A673 (cell line): ENCODE measurements at regions not wholly inside any gene's neighbourhood (a gene's known extent, or its start where the extent isn't known, plus 50 kb on each side); places are given as distances from the start of the nearest gene placed in this dataset.

Experiments
- BruUV-seq: library from RNA; stranded (reverse); fragments of 400-500 nt; replicated peaks from 2 replicates; lab custom pipeline; 2021; lab: Mats Ljungman, UMichigan
- CTCF ChIA-PET: fragments of 300-600 bp; sonication (Branson Sonifier 250); formaldehyde crosslinking; loops from one replicate; lab custom pipeline; 2022; ENCODE audit warnings: antibody characterized with exemption; lab: Charles Lee
- POLR2A ChIA-PET: fragments of 300-600 bp; sonication (Branson Sonifier 250); formaldehyde crosslinking; loops from one replicate; lab custom pipeline; 2022; ENCODE audit warnings: antibody characterized with exemption; ENCODE audit not compliant: low non-redundant PET; lab: Charles Lee
- DNase-seq: peaks from one replicate; pipeline ENCODE4 v3.0.0-alpha.2; 2015; ENCODE audit warnings: low spot score
- H3K27ac ChIP-seq: fragments of 200-600 bp; sonication (generic); 2 replicates; pipeline ENCODE4 v1.5.1; 2016; ENCODE audit warnings: mixed run types, low read depth, mild to moderate bottlenecking, mixed read lengths, antibody characterized with exemption, low read length; ENCODE audit not compliant: poor library complexity, severe bottlenecking
- H3K27me3 ChIP-seq: fragments of 200-600 bp; sonication (generic); replicated peaks from 2 replicates; pipeline ENCODE4 v1.6.1; 2017; ENCODE audit warnings: mixed run types, low read depth, mild to moderate bottlenecking, mixed read lengths, antibody characterized with exemption, low read length; ENCODE audit not compliant: insufficient read depth, poor library complexity
- H3K36me3 ChIP-seq: fragments of 200-600 bp; sonication (generic); 2 replicates; pipeline ENCODE4 v1.6.1; 2016; ENCODE audit warnings: mixed run types, mild to moderate bottlenecking, mixed read lengths, antibody characterized with exemption, low read length; ENCODE audit not compliant: insufficient read depth, poor library complexity, severe bottlenecking
- H3K4me1 ChIP-seq: fragments of 200-600 bp; sonication (generic); 2 replicates; pipeline ENCODE4 v1.6.1; 2017; ENCODE audit warnings: mixed run types, mild to moderate bottlenecking, mixed read lengths, antibody characterized with exemption, low read length; ENCODE audit not compliant: insufficient read depth, poor library complexity, severe bottlenecking
- H3K4me3 ChIP-seq: fragments of 200-600 bp; sonication (generic); 2 replicates; pipeline ENCODE4 v1.5.1; 2016; ENCODE audit warnings: low read depth, mixed run types, mild to moderate bottlenecking, mixed read lengths, low read length; ENCODE audit not compliant: poor library complexity, severe bottlenecking
- H3K9me3 ChIP-seq: fragments of 200-600 bp; sonication (generic); 2 replicates; pipeline ENCODE4 v1.6.1; 2016; ENCODE audit warnings: mixed run types, low read depth, mild to moderate bottlenecking, mixed read lengths, antibody characterized with exemption, low read length; ENCODE audit not compliant: poor library complexity, severe bottlenecking
- CTCF ChIP-seq: fragments of 300-800, 200-600 bp; sonication (generic); conservative IDR thresholded peaks from 2 replicates; pipeline ENCODE4 v1.5.1; 2017; ENCODE audit warnings: low read depth, mild to moderate bottlenecking, antibody characterized with exemption, low read length, moderate library complexity, mixed read lengths
- EZH2 ChIP-seq: fragments of 200-600 bp; sonication (generic); IDR thresholded peaks from 2 replicates; pipeline ENCODE4 v1.6.1; 2017; ENCODE audit warnings: borderline replicate concordance, low read depth, mild to moderate bottlenecking, mixed read lengths, antibody characterized with exemption, low read length; ENCODE audit not compliant: poor library complexity, severe bottlenecking
- intact Hi-C: fragments of 100-400 bp; cut with micrococcal nuclease; formaldehyde crosslinking; loops from one replicate; pipeline ENCODE4 v1.10.0; 2022; ENCODE audit not compliant: unreplicated experiment

DNA sequence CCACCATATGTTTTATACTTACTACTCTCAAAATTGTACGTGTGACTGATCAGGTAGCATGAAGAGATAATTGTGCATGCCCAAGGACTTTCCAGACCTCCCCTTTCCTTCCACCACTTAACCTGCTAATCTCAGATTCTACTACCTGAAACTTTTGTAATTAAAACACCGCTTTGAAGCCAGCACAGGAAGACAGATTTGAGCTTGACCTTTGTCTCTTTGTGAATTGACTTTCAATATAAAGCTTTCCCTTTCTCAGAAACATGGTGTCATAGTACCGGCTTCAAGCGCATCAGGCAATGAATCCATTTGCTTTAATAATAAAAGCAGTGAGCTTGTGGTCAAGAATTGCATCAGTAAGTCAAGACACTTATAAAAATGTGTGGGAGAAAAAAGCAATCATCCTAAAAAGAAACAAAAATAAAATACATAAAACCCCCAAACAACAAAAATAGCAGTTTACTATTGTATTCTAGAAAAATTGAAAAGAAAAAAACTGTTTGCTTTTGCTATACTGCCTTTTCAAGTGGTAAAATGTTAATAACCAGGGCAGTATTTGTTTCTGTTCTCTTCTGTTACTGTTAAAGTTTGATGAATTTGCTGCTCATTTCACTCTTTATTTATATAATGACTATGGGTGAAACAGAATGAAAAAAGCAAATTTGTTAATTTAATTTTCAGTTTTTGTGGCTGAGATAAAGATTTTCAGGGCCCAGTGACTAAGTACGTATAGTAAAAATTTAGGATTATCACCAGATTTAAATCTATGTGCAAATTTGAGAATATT lies 2075.3 kb downstream of the PCDH9 start:
- no peak for DNase-seq
- Histone ChIP-seq H3K27ac (no peak overlapping the region), H3K9me3 (no peaks in the 10 kb centered on the region), H3K36me3 (no peaks in the 10 kb centered on the region), H3K4me3 (no peak overlapping the region), H3K4me1 (no peaks in the 10 kb centered on the region), H3K27me3 (no peaks in the 10 kb centered on the region)
- POLR2A ChIA-PET = no interaction called here
- CTCF ChIA-PET = no interaction called here
- TF ChIP-seq EZH2 (no peak), CTCF (no peak)
- intact Hi-C loops = no loop called here
- BruUV-seq = no TSS peak

DNA sequence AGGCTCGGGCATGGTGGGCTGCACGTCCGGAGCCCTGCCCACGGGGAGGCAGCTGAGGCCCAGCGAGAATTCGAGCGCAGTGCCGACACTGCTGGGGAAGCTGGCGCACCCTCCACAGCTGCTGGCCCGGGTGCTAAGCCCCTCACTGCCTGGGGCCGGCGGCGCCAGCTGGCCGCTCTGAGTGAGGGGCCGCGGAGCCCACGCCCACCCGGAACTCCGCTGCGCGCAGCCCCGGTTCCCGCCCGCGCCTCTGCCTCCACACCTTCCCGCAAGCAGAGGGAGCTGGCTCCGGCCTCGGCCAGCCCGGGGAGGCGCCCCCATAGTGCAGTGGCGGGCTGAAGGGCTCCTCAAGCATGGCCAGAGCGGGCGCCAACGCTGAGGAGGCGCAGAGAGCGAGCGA lies 2080.4 kb downstream of the PCDH9 start:
- no TSS peak for BruUV-seq
- H3K36me3 ChIP-seq = no peaks in the 10 kb centered on the region
- no peaks in the 10 kb centered on the region for H3K9me3 ChIP-seq
- H3K27ac ChIP-seq = no peak overlapping the region
- no peaks in the 10 kb centered on the region for H3K4me1 ChIP-seq
- intact Hi-C loops = no loop called here
- ChIA-PET CTCF (no interaction called here), POLR2A (no interaction called here)
- no peak overlapping the region for H3K4me3 ChIP-seq
- no peak for DNase-seq
- no peak for TF ChIP-seq EZH2
- TF ChIP-seq CTCF = no peak
- no peaks in the 10 kb centered on the region for H3K27me3 ChIP-seq

- no TSS peak for BruUV-seq
- no peak for TF ChIP-seq CTCF
- TF ChIP-seq EZH2 = no peak
Observed at GRCh38 chr13:65143920-65144319, 2086.2 kb downstream of the PCDH9 start.

More at GRCh38 chr13:65143920-65144319, 2086.2 kb downstream of the PCDH9 start:
- H3K9me3 ChIP-seq = no peaks in the 10 kb centered on the region
- ChIA-PET POLR2A (no interaction called here), CTCF (no interaction called here)
- H3K4me3 ChIP-seq = no peak overlapping the region
- no peak for DNase-seq
- intact Hi-C loops = no loop called here
- H3K36me3 ChIP-seq = no peaks in the 10 kb centered on the region
- H3K27me3 ChIP-seq = no peaks in the 10 kb centered on the region
- H3K27ac ChIP-seq = no peak overlapping the region
- no peaks in the 10 kb centered on the region for H3K4me1 ChIP-seq
